ENCODE measurements at regions not wholly inside any gene's neighbourhood (a gene's known extent, or its start where the extent isn't known, plus 50 kb on each side); places are given as distances from the start of the nearest gene placed in this dataset.

DNA sequence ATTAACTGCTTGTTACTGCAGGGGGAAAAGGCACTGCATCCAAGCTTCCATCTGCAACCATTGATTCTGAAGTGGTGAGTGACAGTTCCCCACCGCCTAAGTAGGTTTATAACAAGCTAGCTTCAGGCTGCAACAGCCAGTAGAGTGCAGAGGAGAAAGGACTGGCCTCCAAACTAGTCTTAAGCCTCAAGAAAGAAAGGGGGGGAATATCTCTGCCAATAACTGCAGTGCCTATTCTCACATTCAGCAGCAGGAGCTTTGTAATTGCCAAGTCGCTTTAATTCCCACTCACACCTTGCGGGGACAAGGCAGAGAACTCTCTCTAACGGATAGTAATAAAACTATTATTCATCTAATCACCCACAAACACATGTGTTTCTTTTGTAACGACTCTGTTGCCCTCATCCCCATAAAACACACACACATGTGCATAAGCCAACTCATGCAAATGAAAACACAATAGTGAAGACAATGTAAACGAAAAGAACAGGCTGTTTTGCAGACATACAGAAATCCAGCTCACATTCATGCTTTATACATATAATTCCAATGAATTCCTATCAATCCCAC lies 1963.3 kb upstream of the PIK3C3 start:
- no peak for TF ChIP-seq POLR2A (IDR thresholded peaks at IDR 0.05)
- TF ChIP-seq, protein P1, sequence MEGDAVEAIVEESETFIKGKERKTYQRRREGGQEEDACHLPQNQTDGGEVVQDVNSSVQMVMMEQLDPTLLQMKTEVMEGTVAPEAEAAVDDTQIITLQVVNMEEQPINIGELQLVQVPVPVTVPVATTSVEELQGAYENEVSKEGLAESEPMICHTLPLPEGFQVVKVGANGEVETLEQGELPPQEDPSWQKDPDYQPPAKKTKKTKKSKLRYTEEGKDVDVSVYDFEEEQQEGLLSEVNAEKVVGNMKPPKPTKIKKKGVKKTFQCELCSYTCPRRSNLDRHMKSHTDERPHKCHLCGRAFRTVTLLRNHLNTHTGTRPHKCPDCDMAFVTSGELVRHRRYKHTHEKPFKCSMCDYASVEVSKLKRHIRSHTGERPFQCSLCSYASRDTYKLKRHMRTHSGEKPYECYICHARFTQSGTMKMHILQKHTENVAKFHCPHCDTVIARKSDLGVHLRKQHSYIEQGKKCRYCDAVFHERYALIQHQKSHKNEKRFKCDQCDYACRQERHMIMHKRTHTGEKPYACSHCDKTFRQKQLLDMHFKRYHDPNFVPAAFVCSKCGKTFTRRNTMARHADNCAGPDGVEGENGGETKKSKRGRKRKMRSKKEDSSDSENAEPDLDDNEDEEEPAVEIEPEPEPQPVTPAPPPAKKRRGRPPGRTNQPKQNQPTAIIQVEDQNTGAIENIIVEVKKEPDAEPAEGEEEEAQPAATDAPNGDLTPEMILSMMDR (IDR thresholded peaks at IDR 0.05 in 8 of 11, conservative IDR thresholded peaks at IDR 0.05 in 3 of 11): no peak
- TF ChIP-seq POLR2AphosphoS5 (IDR thresholded peaks at IDR 0.05): no peak
